Keratinocyte (primary cell): ENCODE measurements at regions not wholly inside any gene's neighbourhood (a gene's known extent, or its start where the extent isn't known, plus 50 kb on each side); places are given as distances from the start of the nearest gene placed in this dataset.

Source experiments
- DNase-seq: peaks from one replicate; pipeline ENCODE4 v3.0.0-alpha.2; 2011; ENCODE audit warnings: low read depth, missing footprints, low spot score
- FAIRE-seq: peaks from 2 replicates; lab custom pipeline; 2011; peaks lifted over from hg19 to GRCh38; lab: Jason Lieb, UNC
- H2AFZ ChIP-seq: 2 replicates; pipeline ENCODE4 v1.6.0; 2012; ENCODE audit warnings: low read length, control low read depth, inconsistent platforms; ENCODE audit not compliant: control insufficient read depth
- H3K27ac ChIP-seq: 2 replicates; pipeline ENCODE4 v1.5.1; 2011; ENCODE audit warnings: low read length; ENCODE audit not compliant: control insufficient read depth, insufficient read depth
- H3K27me3 ChIP-seq: 3 replicates; pipeline ENCODE4 v1.6.0; 2011; ENCODE audit warnings: low read length; ENCODE audit not compliant: control insufficient read depth, insufficient read depth; ENCODE audit errors: extremely low read depth
- H3K36me3 ChIP-seq, 2 experiments: 2 replicates in 1 of 2; 3 replicates in 1 of 2; pipeline ENCODE4 v1.5.1; 2011; ENCODE audit warnings: low read length in 2 of 2, mild to moderate bottlenecking in 1 of 2; ENCODE audit not compliant: control insufficient read depth in 2 of 2, insufficient read depth in 2 of 2; ENCODE audit errors: extremely low read depth in 1 of 2
- H3K4me1 ChIP-seq: 3 replicates; pipeline ENCODE4 v1.5.1; 2011; ENCODE audit warnings: low read length; ENCODE audit not compliant: control insufficient read depth, insufficient read depth; ENCODE audit errors: extremely low read depth
- H3K4me2 ChIP-seq: 3 replicates; pipeline ENCODE4 v1.6.0; 2011; ENCODE audit warnings: low read depth, low read length; ENCODE audit not compliant: control insufficient read depth, insufficient read depth; ENCODE audit errors: extremely low read depth
- H3K4me3 ChIP-seq, 3 experiments: fragments of 200-600 bp in 1 of 3; sonication (generic) in 1 of 3; 2 replicates in 2 of 3; 3 replicates in 1 of 3; pipeline ENCODE4 v1.5.1; 2011 to 2016; ENCODE audit warnings: low read length in 3 of 3, mild to moderate bottlenecking in 3 of 3, control low read depth in 2 of 3, inconsistent platforms in 1 of 3, low read depth in 1 of 3, mixed read lengths in 1 of 3, mixed run types in 1 of 3, moderate library complexity in 1 of 3; ENCODE audit not compliant: control insufficient read depth in 2 of 3, insufficient read depth in 2 of 3; ENCODE audit errors: extremely low read depth in 1 of 3
- H3K79me2 ChIP-seq: 2 replicates; pipeline ENCODE4 v1.6.0; 2012; ENCODE audit warnings: low read length; ENCODE audit not compliant: control insufficient read depth, insufficient read depth
- H3K9ac ChIP-seq: 3 replicates; pipeline ENCODE4 v1.6.0; 2011; ENCODE audit warnings: low read length; ENCODE audit not compliant: control insufficient read depth, insufficient read depth; ENCODE audit errors: extremely low read depth
- H3K9me1 ChIP-seq: 3 replicates; pipeline ENCODE4 v1.6.0; 2011; ENCODE audit warnings: low read length; ENCODE audit not compliant: control insufficient read depth, insufficient read depth; ENCODE audit errors: extremely low read depth
- H3K9me3 ChIP-seq: 2 replicates; pipeline ENCODE4 v1.5.1; 2012; ENCODE audit warnings: low read depth, low read length; ENCODE audit not compliant: control insufficient read depth
- H4K20me1 ChIP-seq: 3 replicates; pipeline ENCODE4 v1.6.0; 2011; ENCODE audit warnings: low read length; ENCODE audit not compliant: control insufficient read depth, insufficient read depth; ENCODE audit errors: extremely low read depth
- EZH2 ChIP-seq: IDR thresholded peaks from one replicate; pipeline ENCODE4 v1.6.1; 2012; ENCODE audit warnings: inconsistent platforms, mild to moderate bottlenecking, low read length, moderate library complexity
- dilution Hi-C: fragments of 300-500 bp; cut with MboI; formaldehyde crosslinking; loops from one replicate; pipeline ENCODE4 v1.7.0; 2020; ENCODE audit warnings: low sequenced_read_pairs; ENCODE audit not compliant: extremely low pct_ligation_motif_present
- TF ChIP-seq, protein P1 (sequence below), 3 experiments: IDR thresholded peaks in 1 of 3; conservative IDR thresholded peaks in 1 of 3; optimal IDR thresholded peaks in 1 of 3; 2 replicates in 2 of 3; 3 replicates in 1 of 3; pipeline versions ENCODE3 to v1.5.1; 2011; ENCODE audit warnings: low read length in 3 of 3, mild to moderate bottlenecking in 3 of 3, moderate library complexity in 2 of 3, control low read depth in 1 of 3, inconsistent platforms in 1 of 3; ENCODE audit not compliant: insufficient read depth in 2 of 3; ENCODE audit errors: extremely low read depth in 1 of 3

GRCh38 chr6:144678844-144679243, 393.7 kb downstream of the UTRN start:
- Histone ChIP-seq H3K36me3 (no peaks in the 10 kb centered on the region), H3K27ac (no peak overlapping the region), H4K20me1 (no peaks in the 10 kb centered on the region), H3K9me3 (no peaks in the 10 kb centered on the region), H3K9ac (no peak overlapping the region), H3K79me2 (no peaks in the 10 kb centered on the region), H2AFZ (no peak overlapping the region), H3K4me2 (no peak overlapping the region), H3K9me1 (no peaks in the 10 kb centered on the region), H3K4me1 (peaks cover 3% of the 10 kb centered on the region), H3K27me3 (no peaks in the 10 kb centered on the region), H3K4me3 (no peak overlapping the region)
- dilution Hi-C loops, result no loop called here
- TF ChIP-seq EZH2, result no peak
- TF ChIP-seq, protein P1, sequence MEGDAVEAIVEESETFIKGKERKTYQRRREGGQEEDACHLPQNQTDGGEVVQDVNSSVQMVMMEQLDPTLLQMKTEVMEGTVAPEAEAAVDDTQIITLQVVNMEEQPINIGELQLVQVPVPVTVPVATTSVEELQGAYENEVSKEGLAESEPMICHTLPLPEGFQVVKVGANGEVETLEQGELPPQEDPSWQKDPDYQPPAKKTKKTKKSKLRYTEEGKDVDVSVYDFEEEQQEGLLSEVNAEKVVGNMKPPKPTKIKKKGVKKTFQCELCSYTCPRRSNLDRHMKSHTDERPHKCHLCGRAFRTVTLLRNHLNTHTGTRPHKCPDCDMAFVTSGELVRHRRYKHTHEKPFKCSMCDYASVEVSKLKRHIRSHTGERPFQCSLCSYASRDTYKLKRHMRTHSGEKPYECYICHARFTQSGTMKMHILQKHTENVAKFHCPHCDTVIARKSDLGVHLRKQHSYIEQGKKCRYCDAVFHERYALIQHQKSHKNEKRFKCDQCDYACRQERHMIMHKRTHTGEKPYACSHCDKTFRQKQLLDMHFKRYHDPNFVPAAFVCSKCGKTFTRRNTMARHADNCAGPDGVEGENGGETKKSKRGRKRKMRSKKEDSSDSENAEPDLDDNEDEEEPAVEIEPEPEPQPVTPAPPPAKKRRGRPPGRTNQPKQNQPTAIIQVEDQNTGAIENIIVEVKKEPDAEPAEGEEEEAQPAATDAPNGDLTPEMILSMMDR (optimal IDR thresholded peaks at IDR 0.05 in 1 of 3, IDR thresholded peaks at IDR 0.05 in 1 of 3, conservative IDR thresholded peaks at IDR 0.05 in 1 of 3; ENCODE audit: extremely low read depth in 1 of 3, insufficient read depth in 2 of 3, low read length in 3 of 3), result no peak
- no peak for DNase-seq
- no peak for FAIRE-seq

- Histone ChIP-seq H3K27ac (no peak overlapping the region), H3K4me1 (no peaks in the 10 kb centered on the region), H3K4me2 (no peak overlapping the region), H3K79me2 (no peaks in the 10 kb centered on the region), H3K9me1 (no peaks in the 10 kb centered on the region), H3K9me3 (no peaks in the 10 kb centered on the region), H3K36me3 (no peaks in the 10 kb centered on the region), H3K4me3 (no peak overlapping the region), H3K27me3 (no peaks in the 10 kb centered on the region), H2AFZ (no peak overlapping the region), H3K9ac (no peak overlapping the region), H4K20me1 (no peaks in the 10 kb centered on the region)
- TF ChIP-seq, protein P1 (optimal IDR thresholded peaks at IDR 0.05 in 1 of 3, IDR thresholded peaks at IDR 0.05 in 1 of 3, conservative IDR thresholded peaks at IDR 0.05 in 1 of 3; ENCODE audit: extremely low read depth in 1 of 3, insufficient read depth in 2 of 3, low read length in 3 of 3), result no peak
- TF ChIP-seq EZH2, result no peak
- FAIRE-seq, result no peak
- dilution Hi-C loops, result no loop called here
- DNase-seq, result no peak
Observed at GRCh38 chr6:144681334-144681733, 396.2 kb downstream of the UTRN start.
